GM10266 (cell line): ENCODE measurements at regions not wholly inside any gene's neighbourhood (a gene's known extent, or its start where the extent isn't known, plus 50 kb on each side); places are given as distances from the start of the nearest gene placed in this dataset.

Source experiments
- DNase-seq: peaks from one replicate; pipeline ENCODE4 v3.0.0; 2012; ENCODE audit errors: extremely low spot score
- CTCF ChIP-seq: IDR thresholded peaks from 2 replicates; pipeline ENCODE4 v1.5.1; 2012; ENCODE audit warnings: mild to moderate bottlenecking, low read depth; ENCODE audit not compliant: control insufficient read depth, insufficient read depth; ENCODE audit errors: missing control alignments

- DNase-seq: no peak
- TF ChIP-seq CTCF: no peak
These were observed 295.7 kb upstream of the ROBO1 start for GRCh38 chr3:80063535-80063934.

- no peak for TF ChIP-seq CTCF
- DNase-seq: no peak
These were observed 292.9 kb upstream of the ROBO1 start for GRCh38 chr3:80060664-80061063.

- no peak for DNase-seq
- TF ChIP-seq CTCF: no peak
These were observed 287.5 kb upstream of the ROBO1 start for GRCh38 chr3:80055306-80055705.

- DNase-seq: no peak
- TF ChIP-seq CTCF: no peak
These were observed 284.5 kb upstream of the ROBO1 start for GRCh38 chr3:80052271-80052670.

GRCh38 chr3:80051602-80051962 lies 283.8 kb upstream of the ROBO1 start:
- TF ChIP-seq CTCF: no peak
- DNase-seq: no peak

- TF ChIP-seq CTCF: no peak
- DNase-seq: no peak
These were observed 283.2 kb upstream of the ROBO1 start for GRCh38 chr3:80050826-80051601.

GRCh38 chr3:80043226-80043625 lies 275.4 kb upstream of the ROBO1 start:
- no peak for TF ChIP-seq CTCF
- DNase-seq: no peak
